Stimulated activated CD8-positive, alpha-beta memory T cell treated with anti-CD3 and anti-CD28 coated beads, Interleukin-15, amount 100 ng/mL, for 48 hours (primary cell): ENCODE measurements at regions not wholly inside any gene's neighbourhood (a gene's known extent, or its start where the extent isn't known, plus 50 kb on each side); places are given as distances from the start of the nearest gene placed in this dataset.
"Not testable (repeated sequence)": the region's sequence is repeated elsewhere in the genome, so short reads cannot be mapped to it uniquely, and the experiment has no call there.

Source experiments
- DNase-seq, 2 donors: peaks; one replicate each; pipeline ENCODE4 v3.0.0-alpha.2; 2020; ENCODE audit warnings: low read depth in 2 of 2

DNA sequence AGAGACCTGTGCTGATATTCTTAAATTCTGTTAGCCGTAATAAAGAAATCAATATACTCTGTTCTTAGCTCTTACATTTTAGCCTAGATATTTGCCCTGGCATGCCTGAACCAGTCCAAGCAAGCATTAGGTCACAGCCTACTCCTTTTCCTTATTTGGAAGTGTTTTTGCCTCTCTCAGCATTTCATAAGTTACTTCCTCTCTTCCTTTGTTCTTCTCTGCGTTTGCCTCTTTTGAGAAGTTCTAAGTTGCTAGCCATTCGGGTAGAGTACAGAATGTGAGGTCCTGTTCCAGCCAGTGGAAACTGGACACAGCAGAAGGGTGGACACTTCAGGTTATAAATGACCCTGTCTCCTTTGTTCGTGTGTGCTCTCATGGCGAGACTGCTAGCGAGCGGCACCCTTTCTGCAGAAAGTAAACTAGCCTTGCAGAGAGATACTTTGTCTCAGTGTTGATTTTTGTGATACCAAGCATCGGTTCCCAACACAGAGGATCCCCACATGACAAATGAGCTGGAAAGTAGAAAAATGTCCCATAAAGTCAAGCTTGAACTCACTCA, 75.0 kb upstream of the FAM153A start:
- DNase-seq, result not testable (repeated sequence)

DNA sequence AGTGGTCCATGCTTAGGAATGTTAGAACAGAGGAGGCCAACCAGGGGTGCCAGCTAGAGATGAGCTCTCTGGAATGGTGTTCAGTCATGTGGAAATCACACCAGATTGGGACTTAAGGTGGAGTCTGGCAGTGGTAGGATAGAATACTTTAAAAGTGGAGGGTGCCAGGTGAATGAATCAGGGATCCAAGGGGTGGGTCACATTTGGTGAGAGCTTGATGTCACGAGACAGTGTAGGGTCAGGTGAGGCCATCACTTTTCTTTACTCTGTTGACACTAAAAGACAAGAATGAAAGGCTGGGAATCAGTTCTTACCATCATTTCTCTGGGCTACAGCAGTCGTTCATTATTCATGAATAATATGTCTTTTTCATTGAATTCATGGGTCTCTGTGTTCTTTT, 73.8 kb upstream of the FAM153A start:
- not testable (repeated sequence) for DNase-seq

DNA sequence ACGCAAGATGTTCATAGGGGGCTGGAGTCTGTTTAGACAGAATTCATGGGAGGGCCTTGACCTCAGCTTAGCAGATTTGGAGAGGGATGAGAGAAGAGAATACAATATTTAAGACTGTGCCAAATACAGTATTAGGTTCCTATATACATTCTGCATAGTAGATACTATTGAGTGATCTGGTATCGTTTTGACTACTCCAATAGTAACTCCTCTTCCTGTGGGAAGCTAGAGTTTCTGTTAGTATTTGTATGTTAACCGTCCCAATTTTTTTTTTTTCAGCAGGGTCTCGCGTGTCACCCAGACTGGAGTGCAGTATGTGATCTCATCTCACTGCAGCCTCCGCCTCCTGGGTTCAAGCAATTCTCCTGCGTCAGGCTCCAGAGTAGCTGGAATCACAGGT, 65.2 kb upstream of the FAM153A start:
- not testable (repeated sequence) for DNase-seq

GRCh38 chr5:177846598-177846997, 63.9 kb upstream of the FAM153A start:
- DNase-seq, result not testable (repeated sequence)

GRCh38 chr5:177845906-177846305, 63.2 kb upstream of the FAM153A start:
- not testable (repeated sequence) for DNase-seq

DNA sequence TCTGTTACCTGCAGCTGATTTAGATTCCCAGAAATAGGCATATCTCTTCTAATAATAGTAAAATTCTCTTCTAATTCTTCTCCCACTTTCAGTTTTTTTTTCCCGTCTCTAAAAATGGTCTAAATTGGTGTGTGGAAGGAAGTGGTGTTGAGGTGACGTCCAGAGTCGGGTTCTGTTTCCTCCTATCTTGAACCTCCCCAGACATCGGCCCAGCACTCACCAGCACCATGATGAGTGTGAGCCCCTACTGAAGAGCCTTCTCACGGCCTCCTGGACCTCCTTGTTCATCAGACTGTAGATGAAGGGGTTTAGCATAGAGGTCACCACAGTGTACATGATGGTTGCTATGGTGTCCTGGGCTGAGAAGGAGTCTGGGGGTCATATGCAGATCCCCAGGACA, 53.5 kb upstream of the FAM153A start:
- not testable (repeated sequence) for DNase-seq
